Fibroblast of peridontal ligament (primary cell): ENCODE measurements at regions not wholly inside any gene's neighbourhood (a gene's known extent, or its start where the extent isn't known, plus 50 kb on each side); places are given as distances from the start of the nearest gene placed in this dataset.

ENCODE experiments used
- DNase-seq: peaks from one replicate; pipeline ENCODE4 v3.0.0-alpha.2; 2010; ENCODE audit errors: extremely low read depth

DNA sequence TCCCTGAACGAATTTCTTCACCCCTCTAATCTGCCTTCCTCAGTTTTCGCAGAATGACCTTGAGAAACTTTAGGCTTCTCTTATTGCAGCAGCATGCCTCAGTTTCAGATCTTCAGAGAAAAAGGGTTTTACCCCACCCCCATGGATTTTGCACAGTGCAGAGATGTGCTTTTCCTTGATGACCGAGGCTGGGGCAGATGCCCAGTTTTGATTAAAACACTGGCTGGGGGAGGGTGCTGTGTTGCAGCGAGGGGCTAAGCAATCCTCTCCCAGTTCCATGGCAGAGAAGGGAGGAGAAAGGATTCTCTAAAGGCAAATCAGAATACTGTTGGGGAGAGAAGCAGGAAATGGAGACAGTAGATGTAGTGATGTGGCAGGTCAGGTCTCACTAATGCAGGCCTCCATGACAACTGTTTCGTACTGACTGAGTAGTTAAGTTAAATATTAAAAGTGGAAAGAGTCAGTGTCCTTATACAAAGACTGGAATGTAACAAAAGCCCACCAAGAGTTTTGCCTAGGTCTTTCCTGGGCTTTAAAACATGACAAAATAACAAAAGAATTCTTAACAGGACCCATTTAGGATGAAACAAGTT lies 50.8 kb upstream of the PDZD8 start:
- no peak for DNase-seq

DNA sequence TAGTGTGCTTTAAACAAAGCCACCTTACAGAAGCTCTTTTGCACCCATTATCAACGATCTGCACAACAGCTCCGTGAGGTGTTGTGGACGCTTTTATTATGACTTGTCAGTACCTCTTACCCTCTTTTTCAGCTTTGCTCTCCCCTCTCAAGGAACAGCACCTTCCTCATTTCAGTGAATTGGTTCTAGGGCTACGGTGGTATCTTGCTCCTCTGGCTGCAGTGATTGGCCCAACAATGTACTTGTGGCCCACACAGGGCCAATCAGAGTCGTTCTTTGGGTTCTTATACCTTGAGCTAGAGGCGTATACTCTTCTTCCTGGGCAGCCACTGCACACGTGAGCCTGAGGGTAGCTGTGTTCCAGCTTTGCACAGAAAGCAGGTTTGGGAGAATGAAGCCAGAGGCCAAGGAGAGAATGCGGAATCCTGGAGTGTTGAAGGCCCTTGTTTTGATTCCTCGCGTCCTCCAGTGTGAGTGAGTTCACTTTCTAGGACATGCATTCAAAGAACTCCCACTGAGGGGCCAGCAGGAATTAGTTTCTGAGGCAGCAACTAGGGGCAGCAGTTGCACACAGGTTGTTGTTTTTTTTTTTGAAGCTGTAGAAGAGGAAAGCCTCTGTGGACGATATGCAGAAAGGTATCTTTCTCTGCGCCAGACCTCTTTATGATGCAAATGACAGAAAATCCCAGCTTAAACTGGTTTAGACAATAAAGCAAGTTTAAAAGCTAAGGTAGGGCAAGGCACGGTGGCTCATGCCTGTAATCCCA lies 49.8 kb upstream of the PDZD8 start:
- DNase-seq, result no peak
